PC-3 (cell line): ENCODE measurements at regions not wholly inside any gene's neighbourhood (a gene's known extent, or its start where the extent isn't known, plus 50 kb on each side); places are given as distances from the start of the nearest gene placed in this dataset.

Experiments
- EZH2 ChIP-seq: fragments of 300-600 bp; sonication (generic); IDR thresholded peaks from one replicate; pipeline ENCODE4 v1.6.1; 2017; ENCODE audit warnings: antibody characterized with exemption, mild to moderate bottlenecking, low read length; ENCODE audit not compliant: unreplicated experiment
- EZH2phosphoT487 ChIP-seq: fragments of 300-600 bp; sonication (generic); IDR thresholded peaks from 2 replicates; pipeline ENCODE4 v1.6.1; 2018; ENCODE audit warnings: mild to moderate bottlenecking, antibody characterized with exemption, low read length, borderline replicate concordance
- TF ChIP-seq, protein P1 (sequence below): fragments of 300-600 bp; sonication (generic); conservative IDR thresholded peaks from 2 replicates; pipeline ENCODE4 v1.5.1; 2017; ENCODE audit warnings: antibody characterized with exemption, low read depth, mild to moderate bottlenecking, low read length

DNA sequence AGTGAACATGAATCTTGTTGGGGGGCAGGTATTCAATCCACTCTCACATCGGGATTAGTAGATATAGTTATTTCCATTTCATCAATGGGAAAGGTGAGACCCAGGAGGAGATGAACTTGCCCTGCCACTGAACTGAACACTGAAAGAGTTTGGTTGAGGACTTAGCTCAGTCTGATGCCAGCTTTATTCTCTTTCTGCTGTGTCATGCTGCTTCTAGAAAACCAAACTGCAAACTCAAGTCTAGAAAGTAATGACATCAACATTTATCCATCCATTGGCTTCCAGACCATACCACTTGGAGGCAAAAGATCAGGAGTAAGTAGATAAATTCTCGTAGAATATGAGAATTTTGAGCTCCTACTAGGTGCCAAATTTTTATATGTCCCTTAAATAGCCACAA, 288.0 kb upstream of the CTNNB1 start:
- TF ChIP-seq, protein P1, sequence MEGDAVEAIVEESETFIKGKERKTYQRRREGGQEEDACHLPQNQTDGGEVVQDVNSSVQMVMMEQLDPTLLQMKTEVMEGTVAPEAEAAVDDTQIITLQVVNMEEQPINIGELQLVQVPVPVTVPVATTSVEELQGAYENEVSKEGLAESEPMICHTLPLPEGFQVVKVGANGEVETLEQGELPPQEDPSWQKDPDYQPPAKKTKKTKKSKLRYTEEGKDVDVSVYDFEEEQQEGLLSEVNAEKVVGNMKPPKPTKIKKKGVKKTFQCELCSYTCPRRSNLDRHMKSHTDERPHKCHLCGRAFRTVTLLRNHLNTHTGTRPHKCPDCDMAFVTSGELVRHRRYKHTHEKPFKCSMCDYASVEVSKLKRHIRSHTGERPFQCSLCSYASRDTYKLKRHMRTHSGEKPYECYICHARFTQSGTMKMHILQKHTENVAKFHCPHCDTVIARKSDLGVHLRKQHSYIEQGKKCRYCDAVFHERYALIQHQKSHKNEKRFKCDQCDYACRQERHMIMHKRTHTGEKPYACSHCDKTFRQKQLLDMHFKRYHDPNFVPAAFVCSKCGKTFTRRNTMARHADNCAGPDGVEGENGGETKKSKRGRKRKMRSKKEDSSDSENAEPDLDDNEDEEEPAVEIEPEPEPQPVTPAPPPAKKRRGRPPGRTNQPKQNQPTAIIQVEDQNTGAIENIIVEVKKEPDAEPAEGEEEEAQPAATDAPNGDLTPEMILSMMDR, result no peak
- no peak for TF ChIP-seq EZH2
- TF ChIP-seq EZH2phosphoT487, result no peak
